ENCODE measurements at regions not wholly inside any gene's neighbourhood (a gene's known extent, or its start where the extent isn't known, plus 50 kb on each side); places are given as distances from the start of the nearest gene placed in this dataset.

DNA sequence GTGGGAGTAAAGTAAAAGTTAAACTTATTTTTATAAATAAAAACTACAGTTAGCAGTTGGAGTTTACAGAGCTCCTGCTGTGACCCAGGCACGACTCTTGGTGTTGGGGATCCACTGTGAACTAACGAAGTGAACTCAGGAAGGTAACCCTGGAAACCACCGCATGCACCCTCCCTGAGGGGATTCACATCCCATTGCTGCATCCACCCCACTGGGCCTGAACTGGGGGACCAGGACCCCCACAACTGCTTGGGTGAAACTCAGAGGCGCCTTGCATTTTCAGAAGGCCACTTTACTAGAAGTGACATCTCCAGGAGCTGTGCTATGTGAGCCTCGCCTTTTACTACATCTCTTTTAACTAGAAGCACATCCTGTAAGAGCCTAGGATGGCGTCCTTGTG, 166.4 kb downstream of the TEX29 start:
- 84 to 88% (median 87%) methylated on average over 6 of the region's 6 CpGs for WGBS, 4 donors
- Histone ChIP-seq H3K4me1 (no peaks in the 10 kb centered on the region), H3K27me3 (peaks cover 0 to 18% (median 0%) of the 10 kb centered on the region in 9 donors), H3K4me3 (no peak overlapping the region), H3K36me3 (no peaks in the 10 kb centered on the region), H3K9me3 (peaks cover 0 to 31% (median 18%) of the 10 kb centered on the region in 12 donors), H3K27ac (no peak overlapping the region)
- no peak for ATAC-seq
- intact Hi-C loops (cut with DNase I): no loop called here
- DNase-seq: no peak
- TF ChIP-seq, protein P1, sequence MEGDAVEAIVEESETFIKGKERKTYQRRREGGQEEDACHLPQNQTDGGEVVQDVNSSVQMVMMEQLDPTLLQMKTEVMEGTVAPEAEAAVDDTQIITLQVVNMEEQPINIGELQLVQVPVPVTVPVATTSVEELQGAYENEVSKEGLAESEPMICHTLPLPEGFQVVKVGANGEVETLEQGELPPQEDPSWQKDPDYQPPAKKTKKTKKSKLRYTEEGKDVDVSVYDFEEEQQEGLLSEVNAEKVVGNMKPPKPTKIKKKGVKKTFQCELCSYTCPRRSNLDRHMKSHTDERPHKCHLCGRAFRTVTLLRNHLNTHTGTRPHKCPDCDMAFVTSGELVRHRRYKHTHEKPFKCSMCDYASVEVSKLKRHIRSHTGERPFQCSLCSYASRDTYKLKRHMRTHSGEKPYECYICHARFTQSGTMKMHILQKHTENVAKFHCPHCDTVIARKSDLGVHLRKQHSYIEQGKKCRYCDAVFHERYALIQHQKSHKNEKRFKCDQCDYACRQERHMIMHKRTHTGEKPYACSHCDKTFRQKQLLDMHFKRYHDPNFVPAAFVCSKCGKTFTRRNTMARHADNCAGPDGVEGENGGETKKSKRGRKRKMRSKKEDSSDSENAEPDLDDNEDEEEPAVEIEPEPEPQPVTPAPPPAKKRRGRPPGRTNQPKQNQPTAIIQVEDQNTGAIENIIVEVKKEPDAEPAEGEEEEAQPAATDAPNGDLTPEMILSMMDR (IDR thresholded peaks at IDR 0.05): no peak
- TF ChIP-seq POLR2A (IDR thresholded peaks at IDR 0.05): no peak

DNA sequence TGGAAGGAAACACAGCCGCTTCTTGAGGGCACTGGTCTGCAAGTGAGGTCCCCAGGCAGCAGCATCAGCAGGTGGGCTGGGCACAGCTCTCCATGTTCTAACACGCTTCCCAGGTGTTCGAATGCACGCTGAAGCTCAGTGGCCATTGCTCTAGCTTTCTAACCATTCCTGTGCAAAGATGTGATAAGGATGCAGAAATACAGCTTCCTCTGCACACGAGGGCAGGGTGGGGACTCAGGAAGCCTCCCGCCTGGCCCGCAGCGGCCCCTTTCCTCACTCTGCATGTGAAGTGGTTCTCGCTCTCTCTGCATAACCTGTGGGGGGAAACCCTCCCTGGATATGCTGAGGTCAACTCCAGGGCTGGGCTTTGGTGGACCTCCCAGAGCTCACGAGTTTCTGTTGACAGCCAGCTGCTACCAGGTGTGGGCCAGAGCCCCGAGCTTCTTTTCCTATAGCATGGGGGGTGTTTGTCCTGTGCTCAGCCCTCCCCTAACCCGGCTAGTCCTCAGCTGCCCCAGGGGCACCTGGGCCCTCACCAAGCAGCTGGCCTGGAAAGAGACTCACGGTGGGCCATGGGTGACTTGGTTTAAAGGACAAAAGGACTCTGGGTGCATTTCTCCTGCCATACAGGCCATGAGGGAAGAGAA, 168.2 kb downstream of the TEX29 start:
- ATAC-seq: no peak

DNA sequence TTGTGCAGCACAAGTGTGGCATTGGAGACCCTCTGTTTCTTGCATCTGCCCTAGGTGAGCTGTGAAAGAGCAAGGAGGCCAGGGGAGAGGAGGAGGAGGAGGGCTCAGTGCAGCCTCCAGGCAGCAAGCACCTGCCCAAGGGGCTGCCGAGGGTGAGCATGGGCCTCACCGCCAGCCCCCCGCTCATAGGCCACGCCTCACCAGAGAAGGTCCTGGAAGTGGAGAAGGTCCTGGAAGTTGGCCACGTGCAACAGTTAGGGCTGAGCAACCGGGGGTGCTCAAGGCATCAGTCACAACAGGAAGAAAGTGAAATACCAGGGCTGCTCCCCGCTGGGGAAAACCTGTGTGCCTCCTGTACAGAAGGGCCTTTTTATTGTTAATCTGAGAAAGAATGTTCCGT, 168.9 kb downstream of the TEX29 start:
- H3K27me3 ChIP-seq: peaks cover 0 to 10% (median 0%) of the 10 kb centered on the region in 9 donors
- no peaks in the 10 kb centered on the region for H3K36me3 ChIP-seq
- H3K27ac ChIP-seq: no peak overlapping the region
- DNase-seq (no peak), ATAC-seq (no peak)
- 76 to 82% (median 79%) methylated on average over 6 to 8 of the region's 8 CpGs for WGBS, 4 donors
- no peak for TF ChIP-seq POLR2A (IDR thresholded peaks at IDR 0.05)
- TF ChIP-seq, protein P1 (IDR thresholded peaks at IDR 0.05): no peak
- intact Hi-C loops (cut with DNase I): no loop called here
- no peak overlapping the region for H3K4me3 ChIP-seq
- H3K4me1 ChIP-seq: no peaks in the 10 kb centered on the region
- H3K9me3 ChIP-seq: peaks cover 0 to 31% (median 18%) of the 10 kb centered on the region in 12 donors

More for the DNA sequence above, 168.2 kb downstream of the TEX29 start:
- Histone ChIP-seq H3K9me3 (peaks cover 0 to 31% (median 18%) of the 10 kb centered on the region in 12 donors), H3K4me3 (no peak overlapping the region), H3K27ac (no peak overlapping the region), H3K4me1 (no peaks in the 10 kb centered on the region), H3K36me3 (no peaks in the 10 kb centered on the region), H3K27me3 (peaks cover 0 to 10% (median 0%) of the 10 kb centered on the region in 9 donors)
- DNase-seq: no peak
- 54 to 74% (median 69%) methylated on average over 13 of the region's 13 CpGs for WGBS, 4 donors
- intact Hi-C loops (cut with DNase I): no loop called here
- TF ChIP-seq POLR2A (IDR thresholded peaks at IDR 0.05): no peak
- TF ChIP-seq, protein P1 (IDR thresholded peaks at IDR 0.05): no peak

DNA sequence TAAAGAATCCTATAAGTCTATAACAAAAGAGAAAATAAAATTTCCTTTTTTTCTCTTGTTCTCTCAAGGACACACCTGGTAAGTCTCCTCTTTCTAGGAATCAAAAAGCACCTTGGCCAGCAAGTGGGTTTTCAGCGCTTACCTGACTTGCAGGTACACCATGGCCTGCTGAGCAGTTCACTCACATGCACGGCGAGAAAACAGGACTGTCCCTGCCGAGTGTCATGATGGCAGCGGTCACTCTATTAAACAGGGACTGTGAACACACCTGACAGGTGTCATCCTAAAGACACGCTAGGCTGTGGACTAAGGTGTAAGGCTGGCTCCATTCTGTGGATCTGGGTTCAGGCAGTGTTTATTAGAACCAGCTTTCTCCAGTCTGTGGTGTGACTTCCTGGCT, 170.2 kb downstream of the TEX29 start:
- H3K27me3 ChIP-seq: peaks cover 0 to 10% (median 0%) of the 10 kb centered on the region in 9 donors
- no peaks in the 10 kb centered on the region for H3K36me3 ChIP-seq
- intact Hi-C loops (cut with DNase I): no loop called here
- no peak for DNase-seq
- 82 to 88% (median 86%) methylated on average over 6 of the region's 6 CpGs for WGBS, 4 donors
- ATAC-seq: no peak
- no peak overlapping the region for H3K4me3 ChIP-seq
- H3K9me3 ChIP-seq: peaks cover 0 to 34% (median 21%) of the 10 kb centered on the region in 12 donors
- TF ChIP-seq, protein P1 (IDR thresholded peaks at IDR 0.05): no peak
- TF ChIP-seq POLR2A (IDR thresholded peaks at IDR 0.05): no peak
- H3K4me1 ChIP-seq: no peaks in the 10 kb centered on the region
- no peak overlapping the region for H3K27ac ChIP-seq
